ENCODE measurements at regions not wholly inside any gene's neighbourhood (a gene's known extent, or its start where the extent isn't known, plus 50 kb on each side); places are given as distances from the start of the nearest gene placed in this dataset.

GRCh38 chr7:50943482-50943881 is 160.8 kb upstream of the GRB10 start:
- no peak for TF ChIP-seq CTCF (IDR thresholded peaks at IDR 0.05; ENCODE audit: control extremely low read depth, extremely low read depth)
- H3K4me1 ChIP-seq (ENCODE audit: control insufficient read depth in 5 of 5, insufficient read depth in 5 of 5, low read length in 5 of 5), result no peaks in the 10 kb centered on the region
- no peak for DNase-seq
- H3K4me3 ChIP-seq, result no peak overlapping the region
- H3K36me3 ChIP-seq (ENCODE audit: control insufficient read depth in 4 of 4, insufficient read depth in 4 of 4, low read length in 4 of 4), result no peaks in the 10 kb centered on the region
- H3K27ac ChIP-seq (ENCODE audit: low read depth in 1 of 2, low read length in 1 of 2), result no peak overlapping the region
- peaks cover 0 to 5% (median 0%) of the 10 kb centered on the region in 4 donors for H3K9me3 ChIP-seq (ENCODE audit: control insufficient read depth in 4 of 4, insufficient read depth in 3 of 4, low read length in 3 of 4)
- 95 to 98% methylated on average over 2 of the region's 2 CpGs for WGBS, 2 donors
- H3K27me3 ChIP-seq (ENCODE audit: control insufficient read depth in 3 of 3, insufficient read depth in 3 of 3, low read length in 2 of 3), result no peaks in the 10 kb centered on the region
- no peak overlapping the region for H3K9ac ChIP-seq (ENCODE audit: insufficient read depth in 1 of 2, low read length in 2 of 2)
- ATAC-seq (ENCODE audit: insufficient read depth, low FRiP score), result no peak

GRCh38 chr7:50941525-50941924 is 158.8 kb upstream of the GRB10 start:
- ATAC-seq (ENCODE audit: insufficient read depth, low FRiP score), result no peak
- Histone ChIP-seq H3K4me3 (no peak overlapping the region), H3K36me3 (ENCODE audit: control insufficient read depth in 4 of 4, insufficient read depth in 4 of 4, low read length in 4 of 4) (no peaks in the 10 kb centered on the region), H3K27me3 (ENCODE audit: control insufficient read depth in 3 of 3, insufficient read depth in 3 of 3, low read length in 2 of 3) (no peaks in the 10 kb centered on the region), H3K9me3 (ENCODE audit: control insufficient read depth in 4 of 4, insufficient read depth in 3 of 4, low read length in 3 of 4) (peaks cover 0 to under 1% (median 0%) of the 10 kb centered on the region in 4 donors), H3K4me1 (ENCODE audit: control insufficient read depth in 5 of 5, insufficient read depth in 5 of 5, low read length in 5 of 5) (no peaks in the 10 kb centered on the region), H3K27ac (ENCODE audit: low read depth in 1 of 2, low read length in 1 of 2) (no peak overlapping the region), H3K9ac (ENCODE audit: insufficient read depth in 1 of 2, low read length in 2 of 2) (no peak overlapping the region)
- DNase-seq, result no peak
- WGBS, 2 donors, result 93 to 94% methylated on average over 4 of the region's 4 CpGs
- TF ChIP-seq CTCF (IDR thresholded peaks at IDR 0.05; ENCODE audit: control extremely low read depth, extremely low read depth), result no peak

GRCh38 chr7:50940621-50941020 is 157.9 kb upstream of the GRB10 start:
- DNase-seq, result no peak
- peaks cover 0 to 3% (median 0%) of the 10 kb centered on the region in 4 donors for H3K9me3 ChIP-seq (ENCODE audit: control insufficient read depth in 4 of 4, insufficient read depth in 3 of 4, low read length in 3 of 4)
- TF ChIP-seq CTCF (IDR thresholded peaks at IDR 0.05; ENCODE audit: control extremely low read depth, extremely low read depth), result no peak
- no peaks in the 10 kb centered on the region for H3K27me3 ChIP-seq (ENCODE audit: control insufficient read depth in 3 of 3, insufficient read depth in 3 of 3, low read length in 2 of 3)
- no peaks in the 10 kb centered on the region for H3K36me3 ChIP-seq (ENCODE audit: control insufficient read depth in 4 of 4, insufficient read depth in 4 of 4, low read length in 4 of 4)
- H3K4me3 ChIP-seq, result no peak overlapping the region
- no peaks in the 10 kb centered on the region for H3K4me1 ChIP-seq (ENCODE audit: control insufficient read depth in 5 of 5, insufficient read depth in 5 of 5, low read length in 5 of 5)
- WGBS, 2 donors, result 72 to 77% methylated on average over 6 of the region's 6 CpGs
- ATAC-seq (ENCODE audit: insufficient read depth, low FRiP score), result no peak
- H3K27ac ChIP-seq (ENCODE audit: low read depth in 1 of 2, low read length in 1 of 2), result no peak overlapping the region
- no peak overlapping the region for H3K9ac ChIP-seq (ENCODE audit: insufficient read depth in 1 of 2, low read length in 2 of 2)

GRCh38 chr7:50939021-50939420 is 156.3 kb upstream of the GRB10 start:
- ATAC-seq (ENCODE audit: insufficient read depth, low FRiP score), result no peak
- no peak for TF ChIP-seq CTCF (IDR thresholded peaks at IDR 0.05; ENCODE audit: control extremely low read depth, extremely low read depth)
- H3K27ac ChIP-seq (ENCODE audit: low read depth in 1 of 2, low read length in 1 of 2), result no peak overlapping the region
- H3K4me3 ChIP-seq, result no peak overlapping the region
- H3K4me1 ChIP-seq (ENCODE audit: control insufficient read depth in 5 of 5, insufficient read depth in 5 of 5, low read length in 5 of 5), result no peaks in the 10 kb centered on the region
- WGBS, 2 donors, result 60 to 62% methylated on average over 4 of the region's 4 CpGs
- no peaks in the 10 kb centered on the region for H3K27me3 ChIP-seq (ENCODE audit: control insufficient read depth in 3 of 3, insufficient read depth in 3 of 3, low read length in 2 of 3)
- peaks cover 0 to 3% (median 0%) of the 10 kb centered on the region in 4 donors for H3K9me3 ChIP-seq (ENCODE audit: control insufficient read depth in 4 of 4, insufficient read depth in 3 of 4, low read length in 3 of 4)
- no peaks in the 10 kb centered on the region for H3K36me3 ChIP-seq (ENCODE audit: control insufficient read depth in 4 of 4, insufficient read depth in 4 of 4, low read length in 4 of 4)
- peak; percentile 31 to 73 (median 38) for DNase-seq
- no peak overlapping the region for H3K9ac ChIP-seq (ENCODE audit: insufficient read depth in 1 of 2, low read length in 2 of 2)
